Progenitor cell of endocrine pancreas (in vitro differentiated cells): ENCODE measurements at regions not wholly inside any gene's neighbourhood (a gene's known extent, or its start where the extent isn't known, plus 50 kb on each side); places are given as distances from the start of the nearest gene placed in this dataset.
"Not testable (repeated sequence)": the region's sequence is repeated elsewhere in the genome, so short reads cannot be mapped to it uniquely, and the experiment has no call there.

Source experiments
- DNase-seq: peaks from one replicate; pipeline ENCODE4 v3.0.0; 2021; ENCODE audit warnings: low spot score; ENCODE audit not compliant: unreplicated experiment
- H3K27ac Mint-ChIP-seq: 2 replicates; pipeline ENCODE4 v1.8.0; 2021; ENCODE audit warnings: mild to moderate bottlenecking, moderate library complexity, mixed read lengths
- H3K27me3 Mint-ChIP-seq: 2 replicates; pipeline ENCODE4 v1.8.0; 2021; ENCODE audit warnings: mixed read lengths
- H3K36me3 Mint-ChIP-seq: 2 replicates; pipeline ENCODE4 v1.8.0; 2022; ENCODE audit warnings: mixed read lengths; ENCODE audit not compliant: insufficient read depth
- H3K4me1 Mint-ChIP-seq: 2 replicates; pipeline ENCODE4 v1.8.0; 2021; ENCODE audit warnings: low read depth, mixed read lengths
- H3K4me3 Mint-ChIP-seq: 2 replicates; pipeline ENCODE4 v1.8.0; 2021; ENCODE audit warnings: low read depth, mild to moderate bottlenecking, moderate library complexity, mixed read lengths
- H3K9me3 Mint-ChIP-seq: 2 replicates; pipeline ENCODE4 v1.8.0; 2021; ENCODE audit warnings: low read depth, mixed read lengths
- TF ChIP-seq, protein P1 (sequence below): fragments of 200-600 bp; sonication (generic); IDR thresholded peaks from one replicate; pipeline ENCODE4 v1.5.0; 2021; ENCODE audit warnings: antibody characterized with exemption, mild to moderate bottlenecking; ENCODE audit not compliant: unreplicated experiment

DNA sequence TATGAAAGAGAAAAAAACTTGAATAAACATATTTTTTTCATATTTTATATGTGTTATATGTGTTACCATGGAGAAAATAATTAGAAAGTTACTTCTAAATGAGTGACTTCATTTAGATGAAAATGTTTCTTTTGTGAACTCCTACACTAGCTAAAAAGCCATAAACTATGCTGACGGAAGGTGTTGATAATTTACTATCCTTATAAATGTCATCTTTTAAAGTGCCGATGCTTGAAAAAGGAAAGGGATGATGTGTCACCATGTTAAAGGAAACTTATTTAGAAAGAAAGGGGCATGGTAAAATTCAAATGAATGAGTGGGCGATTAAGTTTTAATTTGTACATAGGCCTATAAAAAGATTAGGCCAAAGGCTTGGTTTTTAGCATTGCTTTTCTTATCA, 133.8 kb downstream of the SPRY1 start:
- TF ChIP-seq, protein P1, sequence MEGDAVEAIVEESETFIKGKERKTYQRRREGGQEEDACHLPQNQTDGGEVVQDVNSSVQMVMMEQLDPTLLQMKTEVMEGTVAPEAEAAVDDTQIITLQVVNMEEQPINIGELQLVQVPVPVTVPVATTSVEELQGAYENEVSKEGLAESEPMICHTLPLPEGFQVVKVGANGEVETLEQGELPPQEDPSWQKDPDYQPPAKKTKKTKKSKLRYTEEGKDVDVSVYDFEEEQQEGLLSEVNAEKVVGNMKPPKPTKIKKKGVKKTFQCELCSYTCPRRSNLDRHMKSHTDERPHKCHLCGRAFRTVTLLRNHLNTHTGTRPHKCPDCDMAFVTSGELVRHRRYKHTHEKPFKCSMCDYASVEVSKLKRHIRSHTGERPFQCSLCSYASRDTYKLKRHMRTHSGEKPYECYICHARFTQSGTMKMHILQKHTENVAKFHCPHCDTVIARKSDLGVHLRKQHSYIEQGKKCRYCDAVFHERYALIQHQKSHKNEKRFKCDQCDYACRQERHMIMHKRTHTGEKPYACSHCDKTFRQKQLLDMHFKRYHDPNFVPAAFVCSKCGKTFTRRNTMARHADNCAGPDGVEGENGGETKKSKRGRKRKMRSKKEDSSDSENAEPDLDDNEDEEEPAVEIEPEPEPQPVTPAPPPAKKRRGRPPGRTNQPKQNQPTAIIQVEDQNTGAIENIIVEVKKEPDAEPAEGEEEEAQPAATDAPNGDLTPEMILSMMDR: no peak
- no peaks in the 10 kb centered on the region for H3K27me3 Mint-ChIP-seq
- DNase-seq: no peak
- H3K4me1 Mint-ChIP-seq: peaks cover 7% of the 10 kb centered on the region
- H3K36me3 Mint-ChIP-seq: peaks cover 3% of the 10 kb centered on the region
- peaks cover 3% of the 10 kb centered on the region for H3K9me3 Mint-ChIP-seq
- H3K4me3 Mint-ChIP-seq: no peak overlapping the region
- no peak overlapping the region for H3K27ac Mint-ChIP-seq

DNA sequence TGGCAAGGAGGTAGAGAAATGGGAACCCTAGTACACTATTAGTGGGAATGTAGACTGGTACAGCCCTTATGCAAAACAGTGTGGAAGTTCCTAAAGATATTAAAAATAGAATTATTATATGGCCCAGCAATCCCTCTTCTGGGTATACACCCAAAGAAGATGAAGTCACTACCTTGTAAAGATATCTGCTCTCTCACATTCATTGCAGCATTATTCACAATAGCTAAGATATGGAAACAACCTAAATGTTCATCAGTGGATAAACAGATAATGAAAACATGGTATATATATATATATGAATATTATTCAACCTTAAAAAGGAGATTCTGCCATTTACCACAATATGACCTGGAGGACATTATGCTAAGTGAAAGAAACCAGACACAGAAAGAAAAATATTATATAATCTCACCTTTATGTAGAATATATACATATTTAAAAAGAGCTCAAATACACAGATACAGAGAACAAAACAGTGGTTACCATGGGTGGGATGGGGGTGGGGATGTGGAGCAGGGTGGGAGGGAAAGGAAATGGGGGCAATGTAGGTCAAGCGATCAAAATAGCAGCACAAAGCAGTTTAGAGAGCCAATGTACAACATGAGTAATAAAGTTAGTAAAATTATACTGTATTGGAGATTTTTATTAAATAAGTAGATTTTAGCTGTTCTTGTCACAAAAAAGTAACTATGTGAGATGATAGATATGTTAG, 138.6 kb downstream of the SPRY1 start:
- Mint-ChIP-seq H3K27me3 (no peaks in the 10 kb centered on the region), H3K36me3 (peaks cover 13% of the 10 kb centered on the region), H3K9me3 (peaks cover 13% of the 10 kb centered on the region), H3K4me1 (peaks cover 1% of the 10 kb centered on the region), H3K27ac (no peak overlapping the region), H3K4me3 (no peak overlapping the region)
- TF ChIP-seq, protein P1: no peak
- DNase-seq: no peak

DNA sequence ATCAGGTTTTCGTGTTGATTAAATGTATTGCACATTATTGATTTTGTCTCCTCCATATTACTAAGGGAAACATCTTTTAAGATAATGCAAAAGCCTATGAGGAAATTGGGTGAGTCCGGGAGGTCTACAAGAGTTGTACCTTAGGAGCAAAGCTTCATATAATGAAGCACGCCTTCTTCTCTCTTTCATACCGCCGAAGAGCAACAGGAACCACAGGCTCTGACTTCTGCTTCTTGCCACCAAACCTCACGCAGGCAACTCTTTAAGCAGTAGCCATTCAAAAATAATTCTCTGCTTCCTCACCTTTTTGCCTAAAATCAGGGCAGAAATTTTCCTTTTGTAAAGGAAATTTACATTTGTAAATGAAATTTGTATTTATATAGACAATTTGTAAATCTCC, 139.6 kb downstream of the SPRY1 start:
- peaks cover 13% of the 10 kb centered on the region for H3K9me3 Mint-ChIP-seq
- TF ChIP-seq, protein P1: no peak
- no peak overlapping the region for H3K4me3 Mint-ChIP-seq
- peaks cover 13% of the 10 kb centered on the region for H3K36me3 Mint-ChIP-seq
- DNase-seq: no peak
- H3K27me3 Mint-ChIP-seq: no peaks in the 10 kb centered on the region
- peaks cover 1% of the 10 kb centered on the region for H3K4me1 Mint-ChIP-seq
- no peak overlapping the region for H3K27ac Mint-ChIP-seq

DNA sequence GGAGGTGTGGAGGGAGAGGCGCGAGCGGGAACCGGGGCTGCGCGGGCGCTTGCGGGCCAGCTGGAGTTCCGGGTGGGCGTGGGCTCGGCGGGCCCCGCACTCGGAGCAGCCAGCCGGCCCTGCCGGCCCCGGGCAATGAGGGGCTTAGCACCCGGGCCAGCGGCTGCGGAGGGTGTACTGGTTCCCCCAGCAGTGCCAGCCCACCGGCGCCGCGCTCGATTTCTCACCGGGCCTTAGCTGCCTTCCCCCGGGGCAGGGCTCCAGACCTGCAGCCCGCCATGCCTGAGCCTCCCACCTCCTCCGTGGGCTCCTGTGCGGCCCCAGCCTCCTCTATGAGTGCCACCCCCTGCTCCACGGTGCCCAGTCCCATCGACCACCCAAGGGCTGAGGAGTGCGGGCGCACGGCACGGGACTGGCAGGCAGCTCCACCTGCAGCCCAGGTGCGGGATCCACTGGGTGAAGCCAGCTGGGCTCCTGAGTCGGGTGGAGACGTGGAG, 141.4 kb downstream of the SPRY1 start:
- not testable (repeated sequence) for H3K27me3 Mint-ChIP-seq, H3K27ac Mint-ChIP-seq, H3K4me3 Mint-ChIP-seq, DNase-seq, H3K4me1 Mint-ChIP-seq
- H3K9me3 Mint-ChIP-seq: peaks cover 13% of the 10 kb centered on the region
- H3K36me3 Mint-ChIP-seq: peaks cover 13% of the 10 kb centered on the region

DNA sequence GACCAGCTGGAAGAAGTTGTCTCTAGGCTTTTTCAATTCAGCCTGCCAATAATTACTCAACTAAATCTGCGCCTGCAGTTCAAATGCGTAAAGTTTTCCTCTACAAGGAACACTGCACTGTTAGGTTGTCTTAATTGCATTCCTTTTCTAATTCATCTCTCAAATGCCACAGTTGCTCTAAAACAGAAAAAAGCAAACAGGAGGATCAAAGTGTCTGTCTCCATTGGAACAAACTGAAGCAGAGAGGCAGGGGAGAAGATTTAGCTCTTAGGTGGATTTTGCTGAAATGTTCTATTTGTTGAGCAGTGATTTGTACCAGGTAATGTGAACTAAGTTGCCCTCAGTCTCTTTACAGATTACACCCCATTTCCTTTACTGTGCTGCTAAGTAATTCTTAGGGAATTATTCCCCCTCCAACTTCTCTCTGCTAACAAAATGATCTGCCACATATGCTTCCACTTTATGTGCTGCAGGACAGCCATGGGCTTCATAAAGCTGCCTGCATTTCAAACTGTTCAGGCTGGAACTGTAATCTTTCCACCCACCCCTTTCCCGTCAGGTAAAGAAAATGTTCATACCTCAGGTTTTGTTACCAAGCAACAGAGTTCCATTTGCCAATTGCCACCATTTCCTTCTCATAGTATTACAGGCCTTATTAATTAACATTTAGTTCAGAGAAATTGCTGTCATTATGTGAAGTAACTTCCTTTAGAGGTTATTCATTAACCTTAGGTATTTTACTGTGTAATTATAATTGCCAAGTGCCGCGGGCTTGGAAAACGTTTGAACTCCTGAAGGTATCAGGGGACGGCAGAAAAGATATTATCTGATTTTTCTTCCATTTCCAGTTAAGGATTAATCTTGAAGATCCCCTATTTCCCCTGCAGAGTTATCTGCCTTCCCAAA, 149.3 kb downstream of the SPRY1 start:
- Mint-ChIP-seq H3K4me1 (peaks cover 38% of the 10 kb centered on the region), H3K27ac (peak overlapping the region; percentile 97), H3K4me3 (peak overlapping the region; percentile 73), H3K27me3 (no peaks in the 10 kb centered on the region), H3K9me3 (peaks cover 2% of the 10 kb centered on the region), H3K36me3 (peaks cover 2% of the 10 kb centered on the region)
- no peak for DNase-seq
- TF ChIP-seq, protein P1: no peak
